Liver (tissue), 2 donors: ENCODE measurements at regions not wholly inside any gene's neighbourhood (a gene's known extent, or its start where the extent isn't known, plus 50 kb on each side); places are given as distances from the start of the nearest gene placed in this dataset.

ENCODE experiments used
- CTCF ChIP-seq: fragments of 150-350 bp; IDR thresholded peaks from 2 replicates; pipeline ENCODE4 v1.5.1; 2017; ENCODE audit warnings: improper control_type of control experiment, low read depth, low read length; ENCODE audit not compliant: missing input control
- MAX ChIP-seq: IDR thresholded peaks from 2 replicates; pipeline ENCODE4 v1.6.1; 2016; ENCODE audit warnings: antibody characterized with exemption
- donor health status: healthy.

GRCh38 chr2:13686262-13686661, 946.3 kb upstream of the LRATD1 start:
- no peak for TF ChIP-seq CTCF
- no peak for TF ChIP-seq MAX
